PFSK-1 (cell line): ENCODE measurements at regions not wholly inside any gene's neighbourhood (a gene's known extent, or its start where the extent isn't known, plus 50 kb on each side); places are given as distances from the start of the nearest gene placed in this dataset.

Source experiments
- FOXP2 ChIP-seq: optimal IDR thresholded peaks from 2 replicates; pipeline ENCODE3; 2011; ENCODE audit warnings: borderline replicate concordance, control low read depth, inconsistent platforms; ENCODE audit not compliant: insufficient read depth; ENCODE audit errors: extremely low read length, extremely low read depth
- POLR2AphosphoS5 ChIP-seq: IDR thresholded peaks from 2 replicates; pipeline ENCODE4 v1.6.1; 2012; ENCODE audit warnings: low read depth, mild to moderate bottlenecking, control low read depth, low read length, moderate library complexity
- REST ChIP-seq, 2 experiments: IDR thresholded peaks; 2 replicates each; pipeline versions ENCODE4 v1.6.1 to v1.8.0; 2011 to 2012; ENCODE audit warnings: low read depth in 2 of 2, low read length in 2 of 2, control low read depth in 1 of 2, inconsistent platforms in 1 of 2, mild to moderate bottlenecking in 1 of 2, moderate library complexity in 1 of 2; ENCODE audit not compliant: insufficient read depth in 1 of 2
- SIN3A ChIP-seq: IDR thresholded peaks from 2 replicates; pipeline ENCODE4 v1.6.1; 2012; ENCODE audit warnings: mild to moderate bottlenecking, low read length, moderate library complexity, borderline replicate concordance; ENCODE audit not compliant: insufficient read depth
- TAF1 ChIP-seq: IDR thresholded peaks from 2 replicates; pipeline ENCODE4 v1.6.1; 2012; ENCODE audit warnings: low read length, control low read depth, borderline replicate concordance; ENCODE audit not compliant: insufficient read depth

GRCh38 chr9:24961762-24962161, 416.1 kb upstream of the IZUMO3 start:
- TF ChIP-seq REST (IDR thresholded peaks at IDR 0.05; ENCODE audit: insufficient read depth in 1 of 2, low read depth in 2 of 2, low read length in 2 of 2) (no peak), POLR2AphosphoS5 (no peak), TAF1 (no peak), SIN3A (no peak), FOXP2 (no peak)

GRCh38 chr9:24953070-24953469, 407.4 kb upstream of the IZUMO3 start:
- TF ChIP-seq POLR2AphosphoS5: no peak
- TF ChIP-seq REST (IDR thresholded peaks at IDR 0.05; ENCODE audit: insufficient read depth in 1 of 2, low read depth in 2 of 2, low read length in 2 of 2): no peak
- TF ChIP-seq SIN3A: no peak
- no peak for TF ChIP-seq FOXP2
- no peak for TF ChIP-seq TAF1

- TF ChIP-seq POLR2AphosphoS5: no peak
- no peak for TF ChIP-seq REST (IDR thresholded peaks at IDR 0.05; ENCODE audit: insufficient read depth in 1 of 2, low read depth in 2 of 2, low read length in 2 of 2)
- TF ChIP-seq TAF1: no peak
- no peak for TF ChIP-seq FOXP2
- no peak for TF ChIP-seq SIN3A
Measured at GRCh38 chr9:24939109-24939850, 393.6 kb upstream of the IZUMO3 start.

GRCh38 chr9:24936117-24936516, 390.4 kb upstream of the IZUMO3 start:
- TF ChIP-seq REST (IDR thresholded peaks at IDR 0.05; ENCODE audit: insufficient read depth in 1 of 2, low read depth in 2 of 2, low read length in 2 of 2) (no peak), POLR2AphosphoS5 (no peak), SIN3A (no peak), FOXP2 (no peak), TAF1 (no peak)

GRCh38 chr9:24932785-24933184, 387.1 kb upstream of the IZUMO3 start:
- TF ChIP-seq REST (IDR thresholded peaks at IDR 0.05; ENCODE audit: insufficient read depth in 1 of 2, low read depth in 2 of 2, low read length in 2 of 2): no peak
- TF ChIP-seq POLR2AphosphoS5: no peak
- no peak for TF ChIP-seq SIN3A
